GM23338 (cell line): ENCODE measurements at regions not wholly inside any gene's neighbourhood (a gene's known extent, or its start where the extent isn't known, plus 50 kb on each side); places are given as distances from the start of the nearest gene placed in this dataset.

ENCODE experiments used
- CTCF ChIP-seq, 2 experiments: fragments of 200-600 bp in 1 of 2; sonication (generic) in 1 of 2; conservative IDR thresholded peaks; 2 replicates each; pipeline versions ENCODE4 v1.5.1 to v1.6.1; 2016 to 2017; ENCODE audit warnings: antibody characterized with exemption in 2 of 2, low read depth in 2 of 2, mild to moderate bottlenecking in 2 of 2, moderate library complexity in 1 of 2
- EZH2phosphoT487 ChIP-seq: fragments of 200-600 bp; sonication (generic); IDR thresholded peaks from one replicate; pipeline ENCODE4 v1.8.1; 2018; ENCODE audit warnings: antibody characterized with exemption; ENCODE audit not compliant: unreplicated experiment
- POLR2AphosphoS5 ChIP-seq: IDR thresholded peaks from 2 replicates; pipeline ENCODE4 v1.6.1; 2016; ENCODE audit warnings: antibody characterized with exemption, low read depth

GRCh38 chr16:26374279-26374925 is 682.6 kb downstream of the HS3ST4 start:
- TF ChIP-seq EZH2phosphoT487 (no peak), CTCF (conservative IDR thresholded peaks at IDR 0.05; ENCODE audit: low read depth in 2 of 2) (no peak), POLR2AphosphoS5 (no peak)
